OCI-LY1 (cell line): ENCODE measurements at regions not wholly inside any gene's neighbourhood (a gene's known extent, or its start where the extent isn't known, plus 50 kb on each side); places are given as distances from the start of the nearest gene placed in this dataset.

ENCODE experiments used
- H2AFZ ChIP-seq: fragments of 200-600 bp; sonication (generic), shearing (Covaris generic); 2 replicates; pipeline ENCODE4 v1.6.0; 2014; ENCODE audit warnings: antibody characterized with exemption, mild to moderate bottlenecking, low read length
- H3F3A ChIP-seq: fragments of 200-600 bp; sonication (generic), shearing (Covaris generic); 2 replicates; pipeline ENCODE4 v1.6.0; 2014; ENCODE audit warnings: mild to moderate bottlenecking, antibody characterized with exemption, low read length, moderate library complexity; ENCODE audit not compliant: insufficient read depth
- H3K27ac ChIP-seq: fragments of 200-600 bp; sonication (generic); 2 replicates; pipeline ENCODE4 v1.5.1; 2014; ENCODE audit warnings: low read length, mixed run types, mild to moderate bottlenecking, low read depth; ENCODE audit not compliant: poor library complexity, severe bottlenecking
- H3K27me3 ChIP-seq: fragments of 200-600 bp; sonication (generic); 2 replicates; pipeline ENCODE4 v1.6.0; 2014; ENCODE audit warnings: antibody characterized with exemption, mild to moderate bottlenecking, low read length, moderate library complexity; ENCODE audit not compliant: insufficient read depth
- H3K36me3 ChIP-seq: fragments of 200-600 bp; sonication (generic); 2 replicates; pipeline ENCODE4 v1.6.1; 2014; ENCODE audit warnings: mild to moderate bottlenecking, antibody characterized with exemption, low read length, moderate library complexity, mixed read lengths; ENCODE audit not compliant: insufficient read depth
- H3K4me1 ChIP-seq: fragments of 200-600 bp; sonication (generic); 2 replicates; pipeline ENCODE4 v1.5.1; 2014; ENCODE audit warnings: mild to moderate bottlenecking, low read length, moderate library complexity; ENCODE audit not compliant: insufficient read depth, severe bottlenecking
- H3K4me2 ChIP-seq: fragments of 200-600 bp; sonication (generic), shearing (Covaris generic); 2 replicates; pipeline ENCODE4 v1.6.1; 2014; ENCODE audit warnings: low read length
- H3K4me3 ChIP-seq: fragments of 200-600 bp; sonication (generic); 2 replicates; pipeline ENCODE4 v1.5.1; 2014; ENCODE audit warnings: low read length, low read depth, mild to moderate bottlenecking, mixed read lengths; ENCODE audit not compliant: poor library complexity, severe bottlenecking
- H3K79me2 ChIP-seq: fragments of 200-600 bp; shearing (Covaris generic); 2 replicates; pipeline ENCODE4 v1.6.1; 2016; ENCODE audit warnings: mixed run types, low read length, mixed read lengths; ENCODE audit not compliant: insufficient read depth
- H3K9ac ChIP-seq: fragments of 200-600 bp; sonication (generic), shearing (Covaris generic); 2 replicates; pipeline ENCODE4 v1.6.1; 2014; ENCODE audit warnings: mild to moderate bottlenecking, low read length, mixed read lengths
- H3K9me2 ChIP-seq: fragments of 200-600 bp; sonication (generic), shearing (Covaris generic); 2 replicates; pipeline ENCODE4 v1.6.1; 2014; ENCODE audit warnings: low read depth, mild to moderate bottlenecking, low read length, mixed read lengths
- H3K9me3 ChIP-seq: fragments of 200-600 bp; shearing (Covaris generic); 2 replicates; pipeline ENCODE4 v1.6.1; 2014; ENCODE audit warnings: low read length, mixed read lengths
- H4K20me1 ChIP-seq: fragments of 200-600 bp; sonication (generic), shearing (Covaris generic); 2 replicates; pipeline ENCODE4 v1.6.0; 2016; ENCODE audit warnings: mild to moderate bottlenecking, low read length; ENCODE audit not compliant: insufficient read depth
- EZH2 ChIP-seq: fragments of 200-600 bp; sonication (generic), shearing (Covaris generic); IDR thresholded peaks from 2 replicates; pipeline ENCODE4 v1.8.0; 2017; ENCODE audit warnings: borderline replicate concordance, mixed run types, mild to moderate bottlenecking, antibody characterized with exemption, low read length, moderate library complexity, mixed read lengths
- TF ChIP-seq, protein P1 (sequence below): fragments of 200-600 bp; sonication (generic), shearing (Covaris generic); IDR thresholded peaks from 2 replicates; pipeline ENCODE4 v1.5.1; 2017; ENCODE audit warnings: mild to moderate bottlenecking, antibody characterized with exemption, low read length, moderate library complexity, mixed read lengths

DNA sequence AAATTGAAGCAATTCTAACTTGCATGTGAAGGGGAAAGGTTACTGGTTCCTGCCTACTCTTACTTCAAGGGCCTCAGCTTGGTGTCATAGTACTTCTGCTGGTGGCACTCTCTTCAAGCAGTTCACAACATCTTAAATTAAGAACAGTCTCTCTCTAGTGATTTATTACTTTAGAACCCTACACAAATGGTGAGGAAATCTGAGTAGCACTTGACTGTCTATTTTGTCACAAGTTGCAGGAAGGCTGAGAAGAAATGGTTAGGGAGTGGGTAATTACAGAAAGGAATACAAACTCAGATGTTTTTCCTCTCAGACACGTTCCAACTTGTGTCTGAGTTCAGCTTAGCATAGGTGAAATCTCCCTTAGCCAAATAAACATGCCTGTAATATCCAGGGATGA is 242.3 kb upstream of the GRIA3 start:
- H3K9me3 ChIP-seq, result no peaks in the 10 kb centered on the region
- no peaks in the 10 kb centered on the region for H3K36me3 ChIP-seq
- no peaks in the 10 kb centered on the region for H3F3A ChIP-seq
- H3K27ac ChIP-seq, result no peak overlapping the region
- H3K9ac ChIP-seq, result no peak overlapping the region
- no peaks in the 10 kb centered on the region for H3K4me1 ChIP-seq
- H3K4me3 ChIP-seq, result no peak overlapping the region
- no peaks in the 10 kb centered on the region for H4K20me1 ChIP-seq
- H3K4me2 ChIP-seq, result no peak overlapping the region
- no peaks in the 10 kb centered on the region for H3K27me3 ChIP-seq
- TF ChIP-seq, protein P1, sequence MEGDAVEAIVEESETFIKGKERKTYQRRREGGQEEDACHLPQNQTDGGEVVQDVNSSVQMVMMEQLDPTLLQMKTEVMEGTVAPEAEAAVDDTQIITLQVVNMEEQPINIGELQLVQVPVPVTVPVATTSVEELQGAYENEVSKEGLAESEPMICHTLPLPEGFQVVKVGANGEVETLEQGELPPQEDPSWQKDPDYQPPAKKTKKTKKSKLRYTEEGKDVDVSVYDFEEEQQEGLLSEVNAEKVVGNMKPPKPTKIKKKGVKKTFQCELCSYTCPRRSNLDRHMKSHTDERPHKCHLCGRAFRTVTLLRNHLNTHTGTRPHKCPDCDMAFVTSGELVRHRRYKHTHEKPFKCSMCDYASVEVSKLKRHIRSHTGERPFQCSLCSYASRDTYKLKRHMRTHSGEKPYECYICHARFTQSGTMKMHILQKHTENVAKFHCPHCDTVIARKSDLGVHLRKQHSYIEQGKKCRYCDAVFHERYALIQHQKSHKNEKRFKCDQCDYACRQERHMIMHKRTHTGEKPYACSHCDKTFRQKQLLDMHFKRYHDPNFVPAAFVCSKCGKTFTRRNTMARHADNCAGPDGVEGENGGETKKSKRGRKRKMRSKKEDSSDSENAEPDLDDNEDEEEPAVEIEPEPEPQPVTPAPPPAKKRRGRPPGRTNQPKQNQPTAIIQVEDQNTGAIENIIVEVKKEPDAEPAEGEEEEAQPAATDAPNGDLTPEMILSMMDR, result no peak
- no peak for TF ChIP-seq EZH2
- no peaks in the 10 kb centered on the region for H3K9me2 ChIP-seq
- no peak overlapping the region for H2AFZ ChIP-seq
- no peaks in the 10 kb centered on the region for H3K79me2 ChIP-seq

DNA sequence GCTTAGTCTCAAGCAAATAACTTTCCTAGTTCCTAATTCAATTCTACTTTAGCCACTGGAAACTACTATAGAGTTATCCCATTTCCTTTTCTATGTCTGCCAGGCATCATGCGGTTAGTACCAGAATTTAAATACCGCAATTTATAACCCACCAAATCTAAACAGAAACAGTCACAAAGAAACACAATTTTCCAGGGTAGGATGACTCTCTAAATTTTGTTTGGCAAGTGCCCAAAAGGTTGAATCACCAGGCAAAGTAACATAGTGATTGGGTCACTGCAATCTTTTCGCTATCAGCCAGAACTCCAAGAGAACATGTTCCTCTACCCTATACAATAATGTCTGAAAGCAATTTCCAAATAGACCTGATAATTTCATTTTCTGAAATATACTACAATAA is 240.2 kb upstream of the GRIA3 start:
- Histone ChIP-seq H3K9ac (no peak overlapping the region), H3K4me3 (no peak overlapping the region), H3K79me2 (no peaks in the 10 kb centered on the region), H2AFZ (no peak overlapping the region), H4K20me1 (no peaks in the 10 kb centered on the region), H3K27me3 (no peaks in the 10 kb centered on the region), H3K4me1 (no peaks in the 10 kb centered on the region), H3K9me2 (no peaks in the 10 kb centered on the region), H3K27ac (no peak overlapping the region), H3F3A (no peaks in the 10 kb centered on the region), H3K36me3 (no peaks in the 10 kb centered on the region), H3K9me3 (no peaks in the 10 kb centered on the region), H3K4me2 (no peak overlapping the region)
- TF ChIP-seq EZH2, result no peak
- TF ChIP-seq, protein P1, result no peak

DNA sequence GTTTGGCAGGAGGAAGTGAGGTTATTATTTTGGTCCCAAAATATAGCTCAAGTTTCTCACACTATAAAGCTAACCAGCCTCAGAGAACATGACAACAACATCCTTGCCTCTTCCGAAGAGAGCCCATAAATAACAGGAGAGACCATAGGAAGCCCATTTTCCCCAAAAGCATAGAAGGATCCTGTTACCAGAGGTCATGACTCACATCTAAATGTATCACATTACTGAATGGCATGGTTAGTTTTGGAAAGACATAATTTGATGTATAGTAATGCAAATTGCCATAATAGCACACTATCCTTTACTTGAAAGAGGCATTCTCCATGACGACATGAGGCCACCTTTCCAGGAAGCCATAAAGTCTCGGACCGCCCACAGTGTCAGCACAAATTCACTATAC is 238.8 kb upstream of the GRIA3 start:
- no peak overlapping the region for H3K4me3 ChIP-seq
- H4K20me1 ChIP-seq, result no peaks in the 10 kb centered on the region
- H3K9me2 ChIP-seq, result no peaks in the 10 kb centered on the region
- H3K9ac ChIP-seq, result no peak overlapping the region
- no peaks in the 10 kb centered on the region for H3K27me3 ChIP-seq
- no peak overlapping the region for H3K27ac ChIP-seq
- TF ChIP-seq, protein P1, result no peak
- no peak for TF ChIP-seq EZH2
- no peaks in the 10 kb centered on the region for H3F3A ChIP-seq
- H3K79me2 ChIP-seq, result no peaks in the 10 kb centered on the region
- H3K9me3 ChIP-seq, result no peaks in the 10 kb centered on the region
- H3K4me2 ChIP-seq, result no peak overlapping the region
- no peak overlapping the region for H2AFZ ChIP-seq
- H3K36me3 ChIP-seq, result no peaks in the 10 kb centered on the region
- no peaks in the 10 kb centered on the region for H3K4me1 ChIP-seq
